Activated T-cell treated with anti-CD3 and anti-CD28 coated beads, Interleukin-2, amount 50 U/mL, for 4 hours (primary cell): ENCODE measurements at regions not wholly inside any gene's neighbourhood (a gene's known extent, or its start where the extent isn't known, plus 50 kb on each side); places are given as distances from the start of the nearest gene placed in this dataset.

Experiments used
- ATAC-seq, 2 donors: fragments of 200-7000 bp; cut with Tn5 transposase; one replicate each; pipeline ENCODE4 v1.10.0; 2021
- DNase-seq: peaks from one replicate; pipeline ENCODE4 v3.0.0-alpha.2; 2020
- H3K27me3 Mint-ChIP-seq: one replicate; pipeline ENCODE4 v1.8.0; 2021; ENCODE audit warnings: low read depth, mixed read lengths
- H3K36me3 Mint-ChIP-seq: one replicate; pipeline ENCODE4 v1.8.0; 2022; ENCODE audit warnings: mixed read lengths; ENCODE audit not compliant: insufficient read depth
- H3K4me1 Mint-ChIP-seq: one replicate; pipeline ENCODE4 v1.8.0; 2021; ENCODE audit warnings: low read depth, mixed read lengths
- H3K4me3 Mint-ChIP-seq: one replicate; pipeline ENCODE4 v1.8.0; 2021; ENCODE audit warnings: mild to moderate bottlenecking, moderate library complexity, mixed read lengths
- H3K9me3 Mint-ChIP-seq: one replicate; pipeline ENCODE4 v1.8.0; 2021; ENCODE audit warnings: mixed read lengths

GRCh38 chr2:22487541-22487940 lies 897.4 kb upstream of the KLHL29 start:
- Mint-ChIP-seq H3K36me3 (no peaks in the 10 kb centered on the region), H3K27me3 (no peaks in the 10 kb centered on the region), H3K4me1 (no peaks in the 10 kb centered on the region), H3K9me3 (peaks cover 5% of the 10 kb centered on the region), H3K4me3 (no peak overlapping the region)
- ATAC-seq (no peak), DNase-seq (no peak)

- DNase-seq (no peak), ATAC-seq (no peak)
- H3K4me1 Mint-ChIP-seq, result no peaks in the 10 kb centered on the region
- H3K27me3 Mint-ChIP-seq, result no peaks in the 10 kb centered on the region
- peaks cover 5% of the 10 kb centered on the region for H3K9me3 Mint-ChIP-seq
- no peak overlapping the region for H3K4me3 Mint-ChIP-seq
- H3K36me3 Mint-ChIP-seq, result no peaks in the 10 kb centered on the region
These were observed 893.5 kb upstream of the KLHL29 start for GRCh38 chr2:22491442-22491841.

GRCh38 chr2:22494156-22494555 lies 890.8 kb upstream of the KLHL29 start:
- no peak for ATAC-seq
- H3K4me1 Mint-ChIP-seq, result no peaks in the 10 kb centered on the region
- peaks cover 7% of the 10 kb centered on the region for H3K9me3 Mint-ChIP-seq
- no peaks in the 10 kb centered on the region for H3K27me3 Mint-ChIP-seq
- DNase-seq, result no peak
- no peak overlapping the region for H3K4me3 Mint-ChIP-seq
- no peaks in the 10 kb centered on the region for H3K36me3 Mint-ChIP-seq

GRCh38 chr2:22497064-22497463 lies 887.9 kb upstream of the KLHL29 start:
- H3K27me3 Mint-ChIP-seq, result no peaks in the 10 kb centered on the region
- H3K4me1 Mint-ChIP-seq, result no peaks in the 10 kb centered on the region
- ATAC-seq (no peak), DNase-seq (no peak)
- peaks cover 12% of the 10 kb centered on the region for H3K9me3 Mint-ChIP-seq
- H3K36me3 Mint-ChIP-seq, result no peaks in the 10 kb centered on the region
- no peak overlapping the region for H3K4me3 Mint-ChIP-seq

- Mint-ChIP-seq H3K36me3 (no peaks in the 10 kb centered on the region), H3K4me1 (no peaks in the 10 kb centered on the region), H3K9me3 (peaks cover 18% of the 10 kb centered on the region), H3K27me3 (no peaks in the 10 kb centered on the region), H3K4me3 (no peak overlapping the region)
- ATAC-seq (no peak), DNase-seq (no peak)
These were observed 887.2 kb upstream of the KLHL29 start for GRCh38 chr2:22497789-22498188.

- no peaks in the 10 kb centered on the region for H3K4me1 Mint-ChIP-seq
- no peak overlapping the region for H3K4me3 Mint-ChIP-seq
- ATAC-seq (no peak), DNase-seq (no peak)
- H3K36me3 Mint-ChIP-seq, result no peaks in the 10 kb centered on the region
- peaks cover 18% of the 10 kb centered on the region for H3K9me3 Mint-ChIP-seq
- H3K27me3 Mint-ChIP-seq, result no peaks in the 10 kb centered on the region
These were observed 885.7 kb upstream of the KLHL29 start for GRCh38 chr2:22499082-22499839.

- H3K4me1 Mint-ChIP-seq, result no peaks in the 10 kb centered on the region
- DNase-seq, result no peak
- no peaks in the 10 kb centered on the region for H3K27me3 Mint-ChIP-seq
- no peak for ATAC-seq
- no peaks in the 10 kb centered on the region for H3K36me3 Mint-ChIP-seq
- H3K9me3 Mint-ChIP-seq, result peaks cover 18% of the 10 kb centered on the region
- H3K4me3 Mint-ChIP-seq, result no peak overlapping the region
These were observed 884.4 kb upstream of the KLHL29 start for GRCh38 chr2:22500555-22500935.

- no peaks in the 10 kb centered on the region for H3K36me3 Mint-ChIP-seq
- H3K4me3 Mint-ChIP-seq, result no peak overlapping the region
- peaks cover 20% of the 10 kb centered on the region for H3K9me3 Mint-ChIP-seq
- ATAC-seq (no peak), DNase-seq (no peak)
- H3K4me1 Mint-ChIP-seq, result no peaks in the 10 kb centered on the region
- H3K27me3 Mint-ChIP-seq, result no peaks in the 10 kb centered on the region
These were observed 883.1 kb upstream of the KLHL29 start for GRCh38 chr2:22501851-22502250.

- H3K9me3 Mint-ChIP-seq, result peaks cover 7% of the 10 kb centered on the region
These were observed 871.4 kb upstream of the KLHL29 start for GRCh38 chr2:22513563-22513962.

GRCh38 chr2:22517141-22517540 lies 867.8 kb upstream of the KLHL29 start:
- Mint-ChIP-seq H3K36me3 (no peaks in the 10 kb centered on the region), H3K9me3 (peaks cover 13% of the 10 kb centered on the region), H3K4me3 (no peak overlapping the region), H3K4me1 (no peaks in the 10 kb centered on the region), H3K27me3 (no peaks in the 10 kb centered on the region)
- DNase-seq (no peak), ATAC-seq (no peak)

More at GRCh38 chr2:22513563-22513962, 871.4 kb upstream of the KLHL29 start:
- Mint-ChIP-seq H3K4me1 (no peaks in the 10 kb centered on the region), H3K36me3 (no peaks in the 10 kb centered on the region), H3K4me3 (no peak overlapping the region), H3K27me3 (no peaks in the 10 kb centered on the region)
- ATAC-seq (no peak), DNase-seq (no peak)

GRCh38 chr2:22518641-22519040 lies 866.3 kb upstream of the KLHL29 start:
- DNase-seq (no peak), ATAC-seq (no peak)
- peaks cover 11% of the 10 kb centered on the region for H3K9me3 Mint-ChIP-seq
- H3K27me3 Mint-ChIP-seq, result no peaks in the 10 kb centered on the region
- H3K36me3 Mint-ChIP-seq, result no peaks in the 10 kb centered on the region
- no peaks in the 10 kb centered on the region for H3K4me1 Mint-ChIP-seq
- no peak overlapping the region for H3K4me3 Mint-ChIP-seq

GRCh38 chr2:22520369-22521288 lies 864.4 kb upstream of the KLHL29 start:
- Mint-ChIP-seq H3K4me1 (no peaks in the 10 kb centered on the region), H3K4me3 (no peak overlapping the region), H3K36me3 (no peaks in the 10 kb centered on the region), H3K27me3 (no peaks in the 10 kb centered on the region), H3K9me3 (peaks cover 11% of the 10 kb centered on the region)
- ATAC-seq, result no peak
- no peak for DNase-seq

GRCh38 chr2:22521620-22522019 lies 863.4 kb upstream of the KLHL29 start:
- ATAC-seq (no peak), DNase-seq (no peak)
- no peak overlapping the region for H3K4me3 Mint-ChIP-seq
- no peaks in the 10 kb centered on the region for H3K27me3 Mint-ChIP-seq
- H3K36me3 Mint-ChIP-seq, result no peaks in the 10 kb centered on the region
- H3K4me1 Mint-ChIP-seq, result no peaks in the 10 kb centered on the region
- H3K9me3 Mint-ChIP-seq, result peaks cover 11% of the 10 kb centered on the region

GRCh38 chr2:22525681-22526080 lies 859.3 kb upstream of the KLHL29 start:
- Mint-ChIP-seq H3K4me1 (no peaks in the 10 kb centered on the region), H3K36me3 (no peaks in the 10 kb centered on the region), H3K9me3 (peaks cover 16% of the 10 kb centered on the region), H3K27me3 (no peaks in the 10 kb centered on the region), H3K4me3 (no peak overlapping the region)
- DNase-seq (no peak), ATAC-seq (no peak)

- Mint-ChIP-seq H3K9me3 (peaks cover 20% of the 10 kb centered on the region), H3K4me1 (no peaks in the 10 kb centered on the region), H3K4me3 (no peak overlapping the region), H3K27me3 (no peaks in the 10 kb centered on the region), H3K36me3 (no peaks in the 10 kb centered on the region)
- no peak for ATAC-seq
- DNase-seq, result no peak
These were observed 854.8 kb upstream of the KLHL29 start for GRCh38 chr2:22530131-22530530.
